Neural crest cell (in vitro differentiated cells): ENCODE measurements at regions not wholly inside any gene's neighbourhood (a gene's known extent, or its start where the extent isn't known, plus 50 kb on each side); places are given as distances from the start of the nearest gene placed in this dataset.

Experiments used
- DNase-seq: peaks from one replicate; pipeline ENCODE4 v3.0.0; 2021; ENCODE audit warnings: low read depth, mixed read lengths, low spot score
- H3K27ac Mint-ChIP-seq: one replicate; pipeline ENCODE4 v1.8.0; 2021; ENCODE audit warnings: mild to moderate bottlenecking, mixed read lengths; ENCODE audit not compliant: unreplicated experiment
- H3K27me3 Mint-ChIP-seq: 2 replicates; pipeline ENCODE4 v1.8.0; 2021; ENCODE audit warnings: low read depth, mild to moderate bottlenecking, mixed read lengths
- H3K36me3 Mint-ChIP-seq: 2 replicates; pipeline ENCODE4 v1.8.0; 2021; ENCODE audit warnings: low read depth, mild to moderate bottlenecking, mixed read lengths
- H3K4me1 Mint-ChIP-seq: 2 replicates; pipeline ENCODE4 v1.8.0; 2021; ENCODE audit warnings: mixed read lengths
- H3K4me3 Mint-ChIP-seq: one replicate; pipeline ENCODE4 v1.8.0; 2021; ENCODE audit warnings: mild to moderate bottlenecking, mixed read lengths
- H3K9me3 Mint-ChIP-seq: 2 replicates; pipeline ENCODE4 v1.8.0; 2021; ENCODE audit warnings: mixed read lengths
- CTCF ChIP-seq: fragments of 200-600 bp; sonication (generic); conservative IDR thresholded peaks from 2 replicates; pipeline ENCODE4 v1.5.0; 2021; ENCODE audit warnings: antibody characterized with exemption, mild to moderate bottlenecking

GRCh38 chr5:114782177-114782576, 387.5 kb downstream of the TRIM36 start:
- no peak for DNase-seq
- H3K27me3 Mint-ChIP-seq, result no peaks in the 10 kb centered on the region
- no peak overlapping the region for H3K4me3 Mint-ChIP-seq
- no peaks in the 10 kb centered on the region for H3K4me1 Mint-ChIP-seq
- TF ChIP-seq CTCF, result no peak
- H3K9me3 Mint-ChIP-seq, result no peaks in the 10 kb centered on the region
- no peak overlapping the region for H3K27ac Mint-ChIP-seq
- H3K36me3 Mint-ChIP-seq, result no peaks in the 10 kb centered on the region

- no peak for DNase-seq
- Mint-ChIP-seq H3K9me3 (no peaks in the 10 kb centered on the region), H3K27ac (no peak overlapping the region), H3K4me3 (no peak overlapping the region), H3K4me1 (no peaks in the 10 kb centered on the region), H3K27me3 (no peaks in the 10 kb centered on the region), H3K36me3 (no peaks in the 10 kb centered on the region)
- no peak for TF ChIP-seq CTCF
Measured at GRCh38 chr5:114780290-114780689, 389.4 kb downstream of the TRIM36 start.

- no peak for DNase-seq
- Mint-ChIP-seq H3K4me3 (no peak overlapping the region), H3K4me1 (no peaks in the 10 kb centered on the region), H3K9me3 (no peaks in the 10 kb centered on the region), H3K27ac (no peak overlapping the region), H3K36me3 (no peaks in the 10 kb centered on the region), H3K27me3 (no peaks in the 10 kb centered on the region)
- no peak for TF ChIP-seq CTCF
Measured at GRCh38 chr5:114744406-114744805, 382.5 kb downstream of the KCNN2 start.

- no peak overlapping the region for H3K4me3 Mint-ChIP-seq
- TF ChIP-seq CTCF, result no peak
- no peaks in the 10 kb centered on the region for H3K36me3 Mint-ChIP-seq
- no peak for DNase-seq
- no peak overlapping the region for H3K27ac Mint-ChIP-seq
- no peaks in the 10 kb centered on the region for H3K4me1 Mint-ChIP-seq
- H3K27me3 Mint-ChIP-seq, result no peaks in the 10 kb centered on the region
- peaks cover 8% of the 10 kb centered on the region for H3K9me3 Mint-ChIP-seq
Measured at GRCh38 chr5:114734238-114734637, 372.4 kb downstream of the KCNN2 start.

- Mint-ChIP-seq H3K27ac (peak overlapping the region; percentile 46), H3K9me3 (peaks cover 4% of the 10 kb centered on the region), H3K4me1 (peaks cover 17% of the 10 kb centered on the region), H3K27me3 (no peaks in the 10 kb centered on the region), H3K36me3 (peaks cover 5% of the 10 kb centered on the region), H3K4me3 (no peak overlapping the region)
- no peak for TF ChIP-seq CTCF
- no peak for DNase-seq
Measured at GRCh38 chr5:114729986-114730385, 368.1 kb downstream of the KCNN2 start.

GRCh38 chr5:114727358-114727757, 365.5 kb downstream of the KCNN2 start:
- H3K36me3 Mint-ChIP-seq, result peaks cover 9% of the 10 kb centered on the region
- H3K27ac Mint-ChIP-seq, result peak overlapping the region; percentile 88
- H3K4me1 Mint-ChIP-seq, result peaks cover 17% of the 10 kb centered on the region
- peaks cover 7% of the 10 kb centered on the region for H3K9me3 Mint-ChIP-seq
- H3K4me3 Mint-ChIP-seq, result no peak overlapping the region
- TF ChIP-seq CTCF, result no peak
- no peaks in the 10 kb centered on the region for H3K27me3 Mint-ChIP-seq
- no peak for DNase-seq
